ENCODE measurements at regions not wholly inside any gene's neighbourhood (a gene's known extent, or its start where the extent isn't known, plus 50 kb on each side); places are given as distances from the start of the nearest gene placed in this dataset.

- DNase-seq: no peak
Observed at GRCh38 chr12:114253976-114254778, 151.8 kb downstream of the TBX5 start.

DNA sequence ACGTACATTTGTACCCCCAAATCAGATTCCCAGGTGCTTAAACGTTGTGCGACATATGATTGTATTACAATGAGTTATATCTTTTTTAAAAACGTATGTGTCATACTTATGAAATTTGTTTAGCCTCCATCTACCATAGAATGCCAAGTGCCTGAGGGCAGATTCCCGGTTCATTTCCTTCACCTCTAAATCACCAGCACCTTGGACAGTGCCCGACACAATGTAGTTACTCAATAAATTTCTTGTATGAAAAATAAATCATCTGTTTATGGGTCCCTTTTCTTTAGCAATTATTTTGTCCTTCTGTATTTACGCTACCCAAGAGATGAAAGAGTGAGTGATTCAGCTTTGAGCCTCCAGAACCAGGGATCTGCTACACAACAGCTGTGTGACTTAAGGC, 157.4 kb downstream of the TBX5 start:
- DNase-seq: no peak

DNA sequence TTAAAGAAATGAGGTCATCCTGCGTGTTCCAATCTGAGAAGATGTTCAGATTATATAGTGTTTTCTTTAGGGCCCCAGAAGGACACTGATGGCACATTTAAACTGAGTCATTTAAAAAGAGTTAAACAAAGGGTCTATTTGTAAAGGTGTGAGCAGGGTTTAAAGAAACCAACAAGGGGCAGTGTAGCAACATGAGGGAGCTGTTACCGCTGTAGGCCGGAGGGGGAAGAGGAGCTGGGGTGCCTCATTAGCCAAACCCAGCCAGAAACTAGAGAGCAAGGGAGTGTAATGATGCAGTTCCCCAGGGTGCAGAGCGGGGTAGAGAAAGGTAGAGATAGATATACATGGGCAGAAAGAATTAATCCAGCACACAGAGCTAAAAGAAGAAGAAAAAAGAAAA, 160.4 kb downstream of the TBX5 start:
- no peak for DNase-seq

DNA sequence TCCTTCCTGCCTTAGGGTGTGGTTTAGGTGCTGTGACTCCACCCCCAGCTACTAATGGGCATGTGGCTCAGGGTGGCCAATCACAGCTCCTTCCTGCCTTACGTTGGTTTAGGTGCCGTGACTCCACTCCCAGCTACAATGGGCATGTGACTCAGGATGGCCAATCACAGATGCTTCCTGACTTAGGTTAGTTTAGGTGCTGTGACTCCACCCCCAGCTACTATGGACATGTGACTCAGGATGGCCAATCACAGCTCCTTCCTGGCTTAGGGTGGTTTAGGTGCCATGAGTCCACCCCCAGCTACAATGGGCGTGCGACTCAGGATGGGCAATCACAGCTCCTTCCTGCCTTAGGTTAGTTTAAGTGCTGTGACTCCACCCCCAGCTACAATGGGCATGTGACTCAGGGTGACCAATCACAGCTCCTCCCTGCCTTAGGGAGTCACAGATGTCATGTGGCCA, 163.9 kb downstream of the TBX5 start:
- no peak for DNase-seq

- DNase-seq: no peak
Observed at GRCh38 chr12:114240288-114240687, 165.7 kb downstream of the TBX5 start.

DNA sequence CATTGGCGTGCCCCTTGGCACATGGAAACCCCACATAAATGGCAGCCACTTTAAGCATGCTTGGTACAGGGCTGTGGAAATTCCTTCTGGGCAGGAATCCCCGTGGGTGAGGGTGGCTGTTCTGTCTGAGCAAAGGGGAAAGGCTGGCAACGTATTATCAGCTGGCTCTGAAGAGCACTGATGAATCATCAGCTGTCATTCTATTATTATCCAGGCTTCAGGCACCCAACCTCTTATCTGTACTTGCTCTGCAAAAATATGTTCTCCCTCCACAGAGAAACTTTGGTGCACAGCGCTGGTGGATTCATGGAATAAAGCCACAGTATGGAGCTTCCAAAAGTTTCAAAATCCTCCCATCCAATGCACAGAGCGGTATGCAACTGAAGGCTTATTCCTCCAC, 167.1 kb downstream of the TBX5 start:
- DNase-seq: no peak

DNA sequence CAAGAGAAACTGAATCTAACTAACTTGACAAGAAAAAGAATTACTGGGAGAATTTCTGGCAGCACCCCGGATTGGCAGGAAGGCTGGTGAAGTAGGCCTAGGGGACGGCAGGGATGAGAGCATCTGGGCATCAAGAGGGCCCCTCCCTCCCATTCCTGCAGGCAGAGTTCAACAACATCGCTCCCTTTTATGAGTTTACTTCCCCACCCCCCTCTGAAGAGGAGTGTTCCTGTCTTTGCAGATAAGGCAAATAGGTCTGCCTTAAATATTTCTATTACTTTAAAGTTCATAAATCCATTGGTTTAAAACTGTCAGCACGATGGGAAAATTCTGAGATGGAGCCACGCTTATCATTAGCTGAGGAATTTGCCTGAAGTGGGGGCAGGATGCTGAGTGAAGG, 168.7 kb downstream of the TBX5 start:
- no peak for DNase-seq

- no peak for DNase-seq
Observed at GRCh38 chr12:114232187-114232586, 173.8 kb downstream of the TBX5 start.

- no peak for DNase-seq
Observed at GRCh38 chr12:114229150-114229549, 176.8 kb downstream of the TBX5 start.

- no peak for DNase-seq
Observed at GRCh38 chr12:114226241-114226928, 179.6 kb downstream of the TBX5 start.

GRCh38 chr12:114221957-114222630, 183.8 kb downstream of the TBX5 start:
- DNase-seq: no peak

DNA sequence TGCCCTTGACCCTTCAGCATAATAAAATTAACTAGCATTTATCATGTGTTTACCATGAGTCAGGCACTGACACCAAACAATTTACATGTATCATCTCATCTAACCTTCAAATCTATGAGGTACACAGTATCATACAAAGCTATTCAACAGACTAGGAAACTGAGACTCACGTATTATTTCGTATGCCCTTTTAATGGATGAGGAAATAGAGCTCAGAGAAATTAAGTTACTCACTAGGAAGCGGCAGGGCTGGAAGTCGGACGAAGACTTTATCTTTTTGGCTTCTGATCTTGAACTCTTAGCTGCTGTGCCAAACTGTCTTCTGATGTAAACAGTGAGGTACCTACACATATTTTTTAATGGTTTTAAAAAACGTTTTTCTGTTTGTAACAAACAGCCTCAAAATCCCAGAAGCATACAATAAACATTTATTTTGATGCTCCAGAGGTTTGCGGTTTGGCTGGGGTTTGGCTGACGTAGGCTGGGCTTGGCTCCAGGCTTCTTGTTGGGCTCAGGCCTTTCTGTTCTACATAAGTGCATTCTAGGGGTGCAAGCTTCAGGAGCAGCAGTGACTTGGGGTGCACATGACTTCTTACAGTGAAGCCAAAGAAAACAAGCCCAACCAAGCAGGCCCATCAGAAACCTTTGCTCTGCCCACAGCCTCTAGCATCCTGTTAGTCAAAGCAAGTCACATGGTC, 184.7 kb downstream of the TBX5 start:
- no peak for DNase-seq

DNA sequence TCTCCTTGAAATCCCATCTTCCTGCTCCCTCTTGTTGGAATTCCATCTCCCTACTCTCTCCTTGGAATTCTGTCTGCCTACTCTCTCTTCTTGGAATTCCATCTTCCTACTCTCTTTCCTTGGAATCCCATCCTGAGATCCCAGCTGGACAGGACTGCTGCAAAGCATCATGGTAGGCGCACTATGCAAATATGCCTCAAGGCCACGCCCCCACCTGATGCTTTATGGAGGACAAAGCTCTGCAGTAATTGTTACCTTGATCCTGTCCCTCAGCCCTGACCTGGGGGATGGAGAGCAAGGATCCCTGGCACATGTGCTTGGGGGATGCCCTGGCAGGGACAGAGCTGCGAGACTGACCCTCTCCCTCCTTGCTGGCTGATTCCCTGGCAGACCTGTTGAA, 185.6 kb downstream of the TBX5 start:
- DNase-seq: no peak

GRCh38 chr12:114218136-114218535, 187.8 kb downstream of the TBX5 start:
- DNase-seq: no peak

- DNase-seq: no peak
Observed at GRCh38 chr12:114215746-114216145, 190.2 kb downstream of the TBX5 start.

GRCh38 chr12:114213055-114213581, 192.8 kb downstream of the TBX5 start:
- DNase-seq: peak; percentile 43

DNA sequence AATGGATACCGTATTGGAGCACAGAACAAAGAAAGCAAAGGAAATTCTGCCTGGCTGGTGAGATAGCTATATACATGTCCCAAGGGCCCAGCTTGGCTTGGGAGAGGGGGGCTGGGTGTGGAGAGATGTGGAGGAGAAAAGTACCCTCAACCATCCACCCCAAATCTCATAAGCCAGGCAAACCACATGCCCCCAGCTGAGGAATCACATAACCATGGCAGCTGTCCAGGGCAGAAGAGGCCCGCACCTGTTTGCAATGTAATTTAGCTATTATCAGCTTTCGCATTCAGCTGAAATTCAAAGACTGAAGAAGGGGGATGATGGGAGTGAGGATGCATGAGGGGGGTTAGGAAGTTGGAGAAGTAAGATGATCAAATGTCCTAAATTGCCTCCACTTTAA, 196.1 kb downstream of the TBX5 start:
- no peak for DNase-seq

- DNase-seq: no peak
Observed at GRCh38 chr12:114206525-114206924, 199.4 kb downstream of the TBX5 start.

GRCh38 chr12:114201794-114202193, 204.2 kb downstream of the TBX5 start:
- DNase-seq: no peak

- DNase-seq: no peak
Observed at GRCh38 chr12:114194956-114195355, 211.0 kb downstream of the TBX5 start.

- DNase-seq: no peak
Observed at GRCh38 chr12:114194066-114194465, 211.9 kb downstream of the TBX5 start.

DNA sequence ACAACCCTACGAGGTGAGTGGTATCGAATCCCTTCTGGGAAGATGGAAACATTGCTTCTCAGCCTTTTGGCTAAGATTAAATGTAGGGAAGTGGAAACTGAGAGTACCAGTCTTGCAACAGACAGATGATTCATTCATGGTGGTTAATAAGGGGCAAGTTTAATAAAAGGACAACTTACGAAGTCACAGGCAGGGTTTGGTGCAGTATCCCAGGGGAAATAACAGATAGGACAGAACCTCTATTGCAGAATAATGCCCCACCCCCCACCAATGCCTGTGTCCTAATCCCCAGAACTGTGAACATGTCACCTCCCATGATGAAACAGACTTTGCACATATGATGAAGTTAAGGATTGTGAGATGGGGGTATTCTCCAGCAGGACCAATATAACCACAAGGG, 212.5 kb downstream of the TBX5 start:
- no peak for DNase-seq

GRCh38 chr12:114192549-114192948, 213.4 kb downstream of the TBX5 start:
- no peak for DNase-seq
